ENCODE measurements at regions not wholly inside any gene's neighbourhood (a gene's known extent, or its start where the extent isn't known, plus 50 kb on each side); places are given as distances from the start of the nearest gene placed in this dataset.
"Not testable (repeated sequence)": the region's sequence is repeated elsewhere in the genome, so short reads cannot be mapped to it uniquely, and the experiment has no call there.

- no peak for DNase-seq
These were observed 55.2 kb upstream of the MDM1 start for GRCh38 chr12:68387338-68387737.

DNA sequence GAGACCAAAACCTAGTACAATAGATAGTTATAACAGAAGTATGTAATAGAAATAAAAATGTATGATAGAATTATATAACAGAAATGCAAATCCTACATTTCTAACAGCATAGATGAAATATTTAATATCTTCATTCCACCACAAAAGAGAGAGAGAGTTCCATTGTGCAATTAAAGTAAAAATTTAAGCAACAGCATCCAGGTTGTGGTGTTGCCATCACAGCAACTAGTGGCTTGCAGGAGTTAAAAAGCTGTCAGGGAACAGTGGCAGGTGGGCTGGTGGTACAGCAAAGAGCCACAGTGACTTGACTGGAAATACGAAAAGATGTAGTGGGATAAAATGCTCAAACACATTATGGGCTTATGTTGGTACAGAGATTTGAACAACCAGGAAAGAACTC lies 57.1 kb upstream of the MDM1 start:
- no peak for DNase-seq

GRCh38 chr12:68391937-68392336 lies 59.8 kb upstream of the MDM1 start:
- no peak for DNase-seq

DNA sequence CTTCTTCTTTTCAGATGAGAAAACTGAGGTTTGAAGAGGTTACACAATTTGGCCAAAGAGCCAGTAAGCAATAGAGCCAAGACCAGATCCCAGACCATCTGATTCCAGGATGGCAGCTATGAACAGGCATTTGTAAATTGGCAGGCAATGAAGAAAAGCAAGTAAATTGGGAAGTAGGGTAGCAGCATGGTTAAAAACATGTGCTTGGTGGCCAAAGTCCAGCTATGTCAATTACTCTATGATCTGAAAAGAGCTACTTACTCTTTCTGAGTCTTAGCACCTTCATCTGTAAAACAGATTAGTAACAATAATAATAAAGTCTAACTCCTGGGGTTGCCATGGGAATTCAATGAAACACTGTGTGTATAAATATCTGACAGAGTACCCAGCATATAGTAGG lies 60.2 kb upstream of the MDM1 start:
- no peak for DNase-seq

DNA sequence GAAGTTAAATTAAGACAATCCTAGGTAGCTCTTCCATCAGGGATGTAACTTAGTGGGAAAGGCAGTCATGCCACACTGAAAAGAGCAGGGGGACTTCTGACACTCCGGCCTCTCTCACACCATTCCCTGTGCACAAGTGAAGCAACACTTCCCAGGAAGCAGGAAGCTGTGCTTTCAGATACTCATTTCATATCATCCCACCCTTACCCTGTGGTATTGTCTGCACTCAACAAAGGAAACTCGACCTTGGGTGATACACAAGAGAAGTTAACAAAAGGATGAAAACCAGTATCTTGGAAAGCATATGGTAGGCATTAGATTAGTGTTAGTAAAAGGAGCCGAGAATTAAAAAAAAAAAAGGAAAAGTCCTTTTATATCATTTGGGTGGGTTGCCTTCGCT lies 61.3 kb upstream of the MDM1 start:
- no peak for DNase-seq

DNA sequence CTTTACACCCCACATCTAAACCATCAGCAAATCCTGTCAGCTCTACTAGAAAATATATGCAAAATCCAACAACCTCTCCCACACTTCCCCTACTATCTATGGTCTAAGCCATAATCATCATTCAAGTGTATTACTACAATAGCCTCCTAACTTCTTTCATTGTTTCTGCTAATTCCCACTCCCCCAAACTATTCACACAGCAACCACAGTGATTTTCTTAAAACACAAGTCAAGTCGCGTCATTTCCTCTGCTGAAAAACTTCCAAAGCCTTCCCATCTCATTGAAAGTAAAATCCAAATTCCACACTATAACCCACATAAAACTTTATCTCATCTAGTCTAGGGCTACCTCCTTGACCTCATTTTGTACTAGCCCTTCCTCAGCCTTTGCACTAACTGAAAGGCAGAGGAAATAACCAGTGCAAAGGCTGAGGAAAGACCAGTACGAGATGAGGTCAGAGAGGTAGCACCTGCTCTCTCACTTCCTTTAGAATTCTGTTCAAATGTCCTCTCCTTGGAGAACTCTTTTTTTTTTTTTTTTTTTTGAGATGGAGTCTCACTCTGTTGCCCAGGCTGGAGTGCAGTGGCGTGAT lies 65.5 kb upstream of the MDM1 start:
- DNase-seq = no peak

DNA sequence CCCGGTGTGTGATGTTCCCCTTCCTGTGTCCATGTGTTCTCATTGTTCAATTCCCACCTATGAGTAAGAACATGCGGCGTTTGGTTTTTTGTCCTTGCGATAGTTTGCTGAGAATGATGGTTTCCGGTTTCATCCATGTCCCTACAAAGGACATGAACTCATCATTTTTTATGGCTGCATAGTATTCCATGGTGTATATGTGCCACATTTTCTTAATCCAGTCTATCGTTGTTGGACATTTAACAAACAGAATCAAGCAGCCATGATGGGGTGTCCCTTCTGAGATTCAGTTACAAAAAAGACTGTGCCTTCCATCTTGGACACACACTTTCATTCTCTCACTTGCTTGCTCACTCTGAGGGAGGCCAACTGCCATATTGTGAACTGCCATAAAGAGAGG lies 66.5 kb upstream of the MDM1 start:
- not testable (repeated sequence) for DNase-seq

DNA sequence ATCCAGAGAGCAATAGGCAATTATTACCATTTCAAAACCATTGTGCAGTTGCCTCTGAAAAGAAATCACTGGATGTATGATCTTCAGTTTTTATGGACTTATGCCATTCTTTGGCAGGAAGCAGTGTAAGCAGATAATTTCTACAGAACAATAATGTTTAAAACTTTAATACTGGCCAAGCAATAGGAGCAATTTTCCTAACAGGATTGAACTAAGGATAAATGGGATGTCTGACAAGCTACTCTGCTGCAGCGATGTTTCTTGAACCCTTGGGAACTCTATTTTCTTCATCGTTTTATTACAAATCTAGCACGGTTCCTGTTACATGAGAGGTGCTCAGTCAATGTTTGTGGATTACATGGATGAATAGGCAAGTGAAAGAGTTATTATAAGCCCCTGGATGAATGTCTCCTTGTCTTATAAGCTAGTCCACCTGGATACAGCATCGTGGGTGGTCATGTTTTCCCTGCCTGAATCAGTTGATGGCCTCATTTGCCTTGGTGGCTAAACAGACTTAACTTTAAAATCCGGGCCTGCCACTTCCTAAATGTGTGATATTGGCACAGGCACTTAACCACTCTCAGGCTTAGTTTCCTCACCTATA lies 68.2 kb upstream of the MDM1 start:
- no peak for DNase-seq

GRCh38 chr12:68402422-68402821 lies 70.3 kb upstream of the MDM1 start:
- DNase-seq = no peak

DNA sequence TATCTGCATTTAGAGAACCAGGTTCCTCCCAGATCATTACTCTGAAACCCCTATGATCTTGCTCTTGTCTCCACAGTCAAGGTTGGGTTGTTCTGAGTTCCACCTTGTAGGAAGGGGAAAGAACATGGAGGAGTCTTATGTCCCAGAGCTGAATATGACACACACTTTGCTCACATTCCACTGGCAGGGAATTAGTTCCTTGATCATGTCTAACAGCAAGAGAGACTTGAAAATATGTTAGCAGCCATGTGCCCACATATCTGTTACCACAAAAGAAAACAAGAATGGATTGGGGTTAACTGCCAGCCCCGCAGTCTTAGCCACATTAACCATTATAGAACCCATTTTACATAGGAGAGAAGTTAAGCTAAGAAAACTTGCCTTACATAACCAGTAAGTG lies 71.1 kb upstream of the MDM1 start:
- no peak for DNase-seq

DNA sequence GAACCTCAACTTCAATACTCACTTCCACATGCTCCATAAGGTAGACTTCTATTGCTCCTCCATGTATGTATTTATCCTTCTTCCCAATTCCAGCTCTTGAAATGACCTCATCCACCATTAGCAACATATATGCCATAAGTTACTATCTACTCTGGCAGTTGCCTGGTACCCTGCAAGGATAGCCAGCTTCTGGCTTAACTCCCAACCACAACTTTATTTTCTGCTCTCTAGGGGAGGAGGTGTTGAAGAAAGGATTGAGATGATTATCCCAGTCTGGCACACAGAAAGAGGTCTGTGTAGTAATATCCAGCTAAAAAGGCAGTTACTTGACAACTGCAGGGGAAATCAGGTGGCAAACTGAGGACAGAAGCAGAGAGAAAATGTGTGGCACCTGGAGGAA lies 71.5 kb upstream of the MDM1 start:
- DNase-seq = no peak

- DNase-seq = no peak
These were observed 73.2 kb upstream of the MDM1 start for GRCh38 chr12:68405343-68405781.

- no peak for DNase-seq
These were observed 74.0 kb upstream of the MDM1 start for GRCh38 chr12:68406134-68406576.

GRCh38 chr12:68406911-68407310 lies 74.7 kb upstream of the MDM1 start:
- DNase-seq = no peak

GRCh38 chr12:68410018-68410660 lies 78.0 kb upstream of the MDM1 start:
- no peak for DNase-seq

GRCh38 chr12:68411371-68411770 lies 79.2 kb upstream of the MDM1 start:
- DNase-seq = no peak

- no peak for DNase-seq
These were observed 82.8 kb upstream of the MDM1 start for GRCh38 chr12:68414988-68415387.

DNA sequence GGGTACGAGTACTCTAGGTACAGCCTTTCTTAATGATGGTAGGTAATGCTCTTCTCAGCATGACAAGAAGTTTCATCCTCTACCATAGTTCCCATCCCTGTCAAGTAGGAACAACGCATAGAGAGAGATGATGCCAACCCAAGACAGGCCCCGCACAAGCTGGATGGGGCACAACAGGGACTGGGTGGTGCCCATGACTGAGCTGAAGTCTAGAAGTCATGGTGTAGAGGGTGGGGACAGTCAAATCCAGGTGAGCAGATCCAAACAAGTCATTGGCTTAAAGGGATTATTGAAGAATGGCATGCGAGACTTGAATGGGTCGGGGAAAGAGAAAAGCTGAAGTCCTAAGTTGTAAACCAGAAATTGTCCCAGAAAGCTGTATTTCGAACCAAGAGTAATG lies 84.2 kb upstream of the MDM1 start:
- DNase-seq = no peak

DNA sequence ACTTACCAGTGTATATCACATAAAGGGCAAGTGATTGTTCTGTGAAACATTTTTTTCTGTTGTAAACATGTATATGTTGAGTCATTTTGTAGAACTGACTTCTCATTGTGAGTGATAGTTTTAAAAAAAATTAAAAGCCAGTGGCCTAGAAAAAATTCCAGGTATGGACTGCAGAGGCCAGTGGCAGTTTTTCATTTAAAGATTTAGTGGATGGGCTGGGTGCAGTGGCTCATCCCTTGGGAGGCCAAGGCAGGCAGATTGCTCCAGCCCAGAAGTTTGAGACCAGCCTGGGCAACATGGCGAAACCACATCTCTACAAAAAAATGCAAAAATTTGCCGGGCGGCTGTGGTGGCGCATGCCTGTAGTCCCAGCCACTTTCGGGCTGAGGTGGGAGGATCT lies 84.7 kb upstream of the MDM1 start:
- no peak for DNase-seq

GRCh38 chr12:68418137-68418460 lies 85.9 kb upstream of the MDM1 start:
- DNase-seq = no peak

- DNase-seq = no peak
These were observed 88.3 kb upstream of the MDM1 start for GRCh38 chr12:68420225-68421010.

DNA sequence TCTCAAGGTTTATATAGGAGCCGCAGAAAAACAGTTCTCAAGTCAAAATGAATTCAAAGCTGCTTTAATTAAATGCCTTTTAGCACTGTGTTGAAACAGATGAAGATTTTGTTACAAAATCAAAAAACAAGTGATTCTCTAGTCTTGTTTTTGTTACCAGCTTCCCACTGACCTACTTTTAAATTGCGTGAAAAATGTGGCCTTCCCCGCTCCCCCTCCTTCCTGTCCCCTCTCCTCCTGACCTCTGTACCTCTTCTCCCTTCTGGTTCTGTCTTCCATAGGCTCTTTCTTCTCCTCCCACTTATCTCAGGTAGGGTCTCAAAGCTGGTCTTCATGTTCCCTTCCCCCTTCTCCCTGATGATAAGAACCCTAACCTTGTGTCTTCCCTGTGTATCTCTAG lies 90.0 kb upstream of the MDM1 start:
- DNase-seq = no peak

DNA sequence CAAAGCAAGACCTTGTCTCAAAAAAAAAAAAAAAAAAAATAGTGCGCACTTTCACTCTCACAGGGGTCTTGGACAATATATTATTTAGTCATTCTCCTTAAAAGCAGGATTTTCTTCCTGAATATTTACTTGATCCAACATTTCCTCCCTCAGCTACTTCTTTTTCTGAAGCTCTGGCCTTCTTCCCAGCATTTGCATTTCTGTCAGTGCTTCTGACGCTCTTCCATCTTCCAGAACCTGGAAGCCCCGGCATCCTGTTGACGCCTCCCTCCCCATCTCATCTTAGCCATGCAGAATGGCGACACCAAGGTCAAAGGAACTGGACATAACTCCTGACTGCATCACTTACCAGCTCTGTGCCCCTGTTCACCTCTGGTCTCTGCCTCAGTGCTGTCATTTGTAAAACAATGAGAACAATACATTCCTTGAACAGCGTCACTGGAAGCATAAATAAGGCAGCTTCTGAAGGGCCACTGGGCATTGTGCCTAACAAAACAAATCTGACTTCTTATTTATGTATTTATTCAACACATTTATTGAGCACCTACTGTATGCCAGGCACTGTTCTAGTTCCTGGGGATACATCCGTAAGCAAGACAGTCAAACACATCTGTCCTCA lies 90.9 kb upstream of the MDM1 start:
- DNase-seq = no peak

DNA sequence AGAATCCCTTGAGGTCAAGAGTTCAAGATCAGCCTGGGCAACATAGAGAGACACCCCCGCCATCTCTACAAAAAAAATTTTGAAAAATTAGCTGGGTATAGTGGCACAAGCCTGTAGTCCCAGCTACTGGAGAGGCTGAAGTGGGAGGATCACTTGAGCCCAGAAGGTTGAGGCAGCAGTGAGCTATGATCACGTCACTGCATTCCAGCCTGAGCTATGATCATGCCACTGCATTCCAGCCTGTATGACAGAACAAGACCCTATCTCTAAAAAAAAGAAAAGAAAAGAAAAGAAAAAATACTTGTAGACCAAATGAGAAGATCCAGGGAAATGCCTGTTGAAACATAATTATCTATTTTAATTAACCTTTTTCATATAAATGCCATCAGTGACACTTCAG lies 93.8 kb upstream of the MDM1 start:
- no peak for DNase-seq
